Renal cortical epithelial cell (primary cell): ENCODE measurements at regions not wholly inside any gene's neighbourhood (a gene's known extent, or its start where the extent isn't known, plus 50 kb on each side); places are given as distances from the start of the nearest gene placed in this dataset.
A peak's percentile ranks its signal among the peaks of the same experiment; 100 is the strongest.

Experiments used
- DNase-seq: peaks from one replicate; pipeline ENCODE4 v3.0.0-alpha.2; 2011; ENCODE audit warnings: low read depth

- no peak for DNase-seq
Measured at GRCh38 chr13:53694814-53695532, 666.4 kb downstream of the OLFM4 start.

GRCh38 chr13:53703371-53704080, 674.9 kb downstream of the OLFM4 start:
- no peak for DNase-seq

- no peak for DNase-seq
Measured at GRCh38 chr13:53719281-53719680, 690.7 kb downstream of the OLFM4 start.

- no peak for DNase-seq
Measured at GRCh38 chr13:53732664-53733063, 704.1 kb downstream of the OLFM4 start.

GRCh38 chr13:53743906-53744305, 715.3 kb downstream of the OLFM4 start:
- no peak for DNase-seq

GRCh38 chr13:53747825-53748224, 719.2 kb downstream of the OLFM4 start:
- no peak for DNase-seq

- DNase-seq, result no peak
Measured at GRCh38 chr13:53749306-53749705, 720.7 kb downstream of the OLFM4 start.

- no peak for DNase-seq
Measured at GRCh38 chr13:53759016-53759415, 730.4 kb downstream of the OLFM4 start.

- DNase-seq, result no peak
Measured at GRCh38 chr13:53775807-53776206, 747.2 kb downstream of the OLFM4 start.

GRCh38 chr13:53778937-53779336, 750.3 kb downstream of the OLFM4 start:
- DNase-seq, result no peak

- DNase-seq, result no peak
Measured at GRCh38 chr13:53781941-53782340, 753.3 kb downstream of the OLFM4 start.

GRCh38 chr13:53782488-53782961, 753.9 kb downstream of the OLFM4 start:
- peak; percentile 54 for DNase-seq

GRCh38 chr13:53783471-53783870, 754.9 kb downstream of the OLFM4 start:
- DNase-seq, result no peak

- no peak for DNase-seq
Measured at GRCh38 chr13:53788286-53788685, 759.7 kb downstream of the OLFM4 start.

- DNase-seq, result no peak
Measured at GRCh38 chr13:53800011-53800410, 771.4 kb downstream of the OLFM4 start.

- DNase-seq, result no peak
Measured at GRCh38 chr13:53807251-53807834, 778.7 kb downstream of the OLFM4 start.

GRCh38 chr13:53821632-53822031, 793.0 kb downstream of the OLFM4 start:
- DNase-seq, result no peak

- DNase-seq, result no peak
Measured at GRCh38 chr13:53822136-53822535, 793.5 kb downstream of the OLFM4 start.

GRCh38 chr13:53839461-53839860, 810.8 kb downstream of the OLFM4 start:
- no peak for DNase-seq

GRCh38 chr13:53844473-53845146, 816.0 kb downstream of the OLFM4 start:
- DNase-seq, result no peak

GRCh38 chr13:53847502-53847901, 818.9 kb downstream of the OLFM4 start:
- DNase-seq, result no peak

GRCh38 chr13:53848366-53848961, 819.9 kb downstream of the OLFM4 start:
- DNase-seq, result no peak
